PC-3 (cell line): ENCODE measurements at regions not wholly inside any gene's neighbourhood (a gene's known extent, or its start where the extent isn't known, plus 50 kb on each side); places are given as distances from the start of the nearest gene placed in this dataset.

Source experiments
- CTCF ChIP-seq: fragments of 300-600 bp; sonication (generic); conservative IDR thresholded peaks from 2 replicates; pipeline ENCODE4 v1.5.1; 2017; ENCODE audit warnings: antibody characterized with exemption, low read depth, mild to moderate bottlenecking, low read length
- EZH2phosphoT487 ChIP-seq: fragments of 300-600 bp; sonication (generic); IDR thresholded peaks from 2 replicates; pipeline ENCODE4 v1.6.1; 2018; ENCODE audit warnings: mild to moderate bottlenecking, antibody characterized with exemption, low read length, borderline replicate concordance

- TF ChIP-seq CTCF, result no peak
- no peak for TF ChIP-seq EZH2phosphoT487
Measured at GRCh38 chr12:131231032-131231980, 277.6 kb downstream of the ADGRD1 start.
